Keratinocyte (primary cell): ENCODE measurements at regions not wholly inside any gene's neighbourhood (a gene's known extent, or its start where the extent isn't known, plus 50 kb on each side); places are given as distances from the start of the nearest gene placed in this dataset.

ENCODE experiments used
- DNase-seq: peaks from one replicate; pipeline ENCODE4 v3.0.0-alpha.2; 2011; ENCODE audit warnings: low read depth, missing footprints, low spot score
- FAIRE-seq: peaks from 2 replicates; lab custom pipeline; 2011; peaks lifted over from hg19 to GRCh38; lab: Jason Lieb, UNC
- H2AFZ ChIP-seq: 2 replicates; pipeline ENCODE4 v1.6.0; 2012; ENCODE audit warnings: low read length, control low read depth, inconsistent platforms; ENCODE audit not compliant: control insufficient read depth
- H3K27ac ChIP-seq: 2 replicates; pipeline ENCODE4 v1.5.1; 2011; ENCODE audit warnings: low read length; ENCODE audit not compliant: control insufficient read depth, insufficient read depth
- H3K27me3 ChIP-seq: 3 replicates; pipeline ENCODE4 v1.6.0; 2011; ENCODE audit warnings: low read length; ENCODE audit not compliant: control insufficient read depth, insufficient read depth; ENCODE audit errors: extremely low read depth
- H3K36me3 ChIP-seq, 2 experiments: 2 replicates in 1 of 2; 3 replicates in 1 of 2; pipeline ENCODE4 v1.5.1; 2011; ENCODE audit warnings: low read length in 2 of 2, mild to moderate bottlenecking in 1 of 2; ENCODE audit not compliant: control insufficient read depth in 2 of 2, insufficient read depth in 2 of 2; ENCODE audit errors: extremely low read depth in 1 of 2
- H3K4me1 ChIP-seq: 3 replicates; pipeline ENCODE4 v1.5.1; 2011; ENCODE audit warnings: low read length; ENCODE audit not compliant: control insufficient read depth, insufficient read depth; ENCODE audit errors: extremely low read depth
- H3K4me2 ChIP-seq: 3 replicates; pipeline ENCODE4 v1.6.0; 2011; ENCODE audit warnings: low read depth, low read length; ENCODE audit not compliant: control insufficient read depth, insufficient read depth; ENCODE audit errors: extremely low read depth
- H3K4me3 ChIP-seq, 3 experiments: fragments of 200-600 bp in 1 of 3; sonication (generic) in 1 of 3; 2 replicates in 2 of 3; 3 replicates in 1 of 3; pipeline ENCODE4 v1.5.1; 2011 to 2016; ENCODE audit warnings: low read length in 3 of 3, mild to moderate bottlenecking in 3 of 3, control low read depth in 2 of 3, inconsistent platforms in 1 of 3, low read depth in 1 of 3, mixed read lengths in 1 of 3, mixed run types in 1 of 3, moderate library complexity in 1 of 3; ENCODE audit not compliant: control insufficient read depth in 2 of 3, insufficient read depth in 2 of 3; ENCODE audit errors: extremely low read depth in 1 of 3
- H3K79me2 ChIP-seq: 2 replicates; pipeline ENCODE4 v1.6.0; 2012; ENCODE audit warnings: low read length; ENCODE audit not compliant: control insufficient read depth, insufficient read depth
- H3K9ac ChIP-seq: 3 replicates; pipeline ENCODE4 v1.6.0; 2011; ENCODE audit warnings: low read length; ENCODE audit not compliant: control insufficient read depth, insufficient read depth; ENCODE audit errors: extremely low read depth
- H3K9me1 ChIP-seq: 3 replicates; pipeline ENCODE4 v1.6.0; 2011; ENCODE audit warnings: low read length; ENCODE audit not compliant: control insufficient read depth, insufficient read depth; ENCODE audit errors: extremely low read depth
- H3K9me3 ChIP-seq: 2 replicates; pipeline ENCODE4 v1.5.1; 2012; ENCODE audit warnings: low read depth, low read length; ENCODE audit not compliant: control insufficient read depth
- H4K20me1 ChIP-seq: 3 replicates; pipeline ENCODE4 v1.6.0; 2011; ENCODE audit warnings: low read length; ENCODE audit not compliant: control insufficient read depth, insufficient read depth; ENCODE audit errors: extremely low read depth
- CTCF ChIP-seq, 3 experiments: IDR thresholded peaks in 1 of 3; conservative IDR thresholded peaks in 1 of 3; optimal IDR thresholded peaks in 1 of 3; 2 replicates in 2 of 3; 3 replicates in 1 of 3; pipeline versions ENCODE3 to v1.5.1; 2011; ENCODE audit warnings: low read length in 3 of 3, mild to moderate bottlenecking in 3 of 3, moderate library complexity in 2 of 3, control low read depth in 1 of 3, inconsistent platforms in 1 of 3; ENCODE audit not compliant: insufficient read depth in 2 of 3; ENCODE audit errors: extremely low read depth in 1 of 3
- EZH2 ChIP-seq: IDR thresholded peaks from one replicate; pipeline ENCODE4 v1.6.1; 2012; ENCODE audit warnings: inconsistent platforms, mild to moderate bottlenecking, low read length, moderate library complexity
- dilution Hi-C: fragments of 300-500 bp; cut with MboI; formaldehyde crosslinking; loops from one replicate; pipeline ENCODE4 v1.7.0; 2020; ENCODE audit warnings: low sequenced_read_pairs; ENCODE audit not compliant: extremely low pct_ligation_motif_present

- no peaks in the 10 kb centered on the region for H3K27me3 ChIP-seq
- DNase-seq (no peak), FAIRE-seq (no peak)
- no peaks in the 10 kb centered on the region for H3K4me1 ChIP-seq
- no peak overlapping the region for H2AFZ ChIP-seq
- H3K9me3 ChIP-seq = no peaks in the 10 kb centered on the region
- no peak overlapping the region for H3K4me3 ChIP-seq
- TF ChIP-seq EZH2 (no peak), CTCF (optimal IDR thresholded peaks at IDR 0.05 in 1 of 3, IDR thresholded peaks at IDR 0.05 in 1 of 3, conservative IDR thresholded peaks at IDR 0.05 in 1 of 3; ENCODE audit: extremely low read depth in 1 of 3, insufficient read depth in 2 of 3, low read length in 3 of 3) (no peak)
- H3K27ac ChIP-seq = no peak overlapping the region
- H3K4me2 ChIP-seq = no peak overlapping the region
- H4K20me1 ChIP-seq = no peaks in the 10 kb centered on the region
- H3K79me2 ChIP-seq = no peaks in the 10 kb centered on the region
- dilution Hi-C loops = no loop called here
- no peaks in the 10 kb centered on the region for H3K36me3 ChIP-seq
- no peak overlapping the region for H3K9ac ChIP-seq
- no peaks in the 10 kb centered on the region for H3K9me1 ChIP-seq
Measured at GRCh38 chr2:194750926-194751325, 906.1 kb upstream of the SLC39A10 start.

GRCh38 chr2:194745557-194746146 is 911.4 kb upstream of the SLC39A10 start:
- no peaks in the 10 kb centered on the region for H4K20me1 ChIP-seq
- H3K27me3 ChIP-seq = no peaks in the 10 kb centered on the region
- no peak for FAIRE-seq
- H3K4me2 ChIP-seq = no peak overlapping the region
- no peak overlapping the region for H3K4me3 ChIP-seq
- H3K79me2 ChIP-seq = no peaks in the 10 kb centered on the region
- dilution Hi-C loops = no loop called here
- no peak for DNase-seq
- no peaks in the 10 kb centered on the region for H3K4me1 ChIP-seq
- no peak overlapping the region for H3K9ac ChIP-seq
- no peak overlapping the region for H3K27ac ChIP-seq
- H3K9me1 ChIP-seq = no peaks in the 10 kb centered on the region
- TF ChIP-seq EZH2 = no peak
- TF ChIP-seq CTCF (optimal IDR thresholded peaks at IDR 0.05 in 1 of 3, IDR thresholded peaks at IDR 0.05 in 1 of 3, conservative IDR thresholded peaks at IDR 0.05 in 1 of 3; ENCODE audit: extremely low read depth in 1 of 3, insufficient read depth in 2 of 3, low read length in 3 of 3) = no peak
- H3K9me3 ChIP-seq = no peaks in the 10 kb centered on the region
- H3K36me3 ChIP-seq = no peaks in the 10 kb centered on the region
- H2AFZ ChIP-seq = no peak overlapping the region
